ENCODE measurements at regions not wholly inside any gene's neighbourhood (a gene's known extent, or its start where the extent isn't known, plus 50 kb on each side); places are given as distances from the start of the nearest gene placed in this dataset.

DNA sequence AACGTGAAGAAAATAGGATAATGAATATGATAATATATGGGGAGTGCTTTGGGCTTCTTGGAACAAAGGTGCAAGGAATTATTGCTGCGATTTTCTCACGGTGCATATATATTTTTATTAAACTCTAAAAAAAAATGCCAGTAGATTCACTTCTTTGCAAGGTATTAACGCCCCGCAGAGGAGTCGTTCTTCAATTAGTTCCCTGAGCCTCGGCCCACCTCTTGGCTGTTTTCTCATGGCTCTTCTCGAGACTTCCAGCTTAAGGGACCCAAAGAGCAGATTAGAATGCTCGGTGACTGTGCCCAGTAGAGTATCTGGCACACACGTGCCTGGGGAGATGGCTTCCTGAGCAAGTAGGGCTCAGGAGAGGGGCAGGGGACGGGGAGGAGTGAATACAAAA, 367.4 kb downstream of the MID1IP1 start:
- TF ChIP-seq, protein P1, sequence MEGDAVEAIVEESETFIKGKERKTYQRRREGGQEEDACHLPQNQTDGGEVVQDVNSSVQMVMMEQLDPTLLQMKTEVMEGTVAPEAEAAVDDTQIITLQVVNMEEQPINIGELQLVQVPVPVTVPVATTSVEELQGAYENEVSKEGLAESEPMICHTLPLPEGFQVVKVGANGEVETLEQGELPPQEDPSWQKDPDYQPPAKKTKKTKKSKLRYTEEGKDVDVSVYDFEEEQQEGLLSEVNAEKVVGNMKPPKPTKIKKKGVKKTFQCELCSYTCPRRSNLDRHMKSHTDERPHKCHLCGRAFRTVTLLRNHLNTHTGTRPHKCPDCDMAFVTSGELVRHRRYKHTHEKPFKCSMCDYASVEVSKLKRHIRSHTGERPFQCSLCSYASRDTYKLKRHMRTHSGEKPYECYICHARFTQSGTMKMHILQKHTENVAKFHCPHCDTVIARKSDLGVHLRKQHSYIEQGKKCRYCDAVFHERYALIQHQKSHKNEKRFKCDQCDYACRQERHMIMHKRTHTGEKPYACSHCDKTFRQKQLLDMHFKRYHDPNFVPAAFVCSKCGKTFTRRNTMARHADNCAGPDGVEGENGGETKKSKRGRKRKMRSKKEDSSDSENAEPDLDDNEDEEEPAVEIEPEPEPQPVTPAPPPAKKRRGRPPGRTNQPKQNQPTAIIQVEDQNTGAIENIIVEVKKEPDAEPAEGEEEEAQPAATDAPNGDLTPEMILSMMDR (IDR thresholded peaks at IDR 0.05), result no peak
- TF ChIP-seq POLR2A (IDR thresholded peaks at IDR 0.05), result no peak

All from body of pancreas (tissue), 4 donors.